ENCODE measurements at regions not wholly inside any gene's neighbourhood (a gene's known extent, or its start where the extent isn't known, plus 50 kb on each side); places are given as distances from the start of the nearest gene placed in this dataset.

GRCh38 chr2:9758741-9759140 is 84.5 kb upstream of the TAF1B start:
- no peak for DNase-seq

DNA sequence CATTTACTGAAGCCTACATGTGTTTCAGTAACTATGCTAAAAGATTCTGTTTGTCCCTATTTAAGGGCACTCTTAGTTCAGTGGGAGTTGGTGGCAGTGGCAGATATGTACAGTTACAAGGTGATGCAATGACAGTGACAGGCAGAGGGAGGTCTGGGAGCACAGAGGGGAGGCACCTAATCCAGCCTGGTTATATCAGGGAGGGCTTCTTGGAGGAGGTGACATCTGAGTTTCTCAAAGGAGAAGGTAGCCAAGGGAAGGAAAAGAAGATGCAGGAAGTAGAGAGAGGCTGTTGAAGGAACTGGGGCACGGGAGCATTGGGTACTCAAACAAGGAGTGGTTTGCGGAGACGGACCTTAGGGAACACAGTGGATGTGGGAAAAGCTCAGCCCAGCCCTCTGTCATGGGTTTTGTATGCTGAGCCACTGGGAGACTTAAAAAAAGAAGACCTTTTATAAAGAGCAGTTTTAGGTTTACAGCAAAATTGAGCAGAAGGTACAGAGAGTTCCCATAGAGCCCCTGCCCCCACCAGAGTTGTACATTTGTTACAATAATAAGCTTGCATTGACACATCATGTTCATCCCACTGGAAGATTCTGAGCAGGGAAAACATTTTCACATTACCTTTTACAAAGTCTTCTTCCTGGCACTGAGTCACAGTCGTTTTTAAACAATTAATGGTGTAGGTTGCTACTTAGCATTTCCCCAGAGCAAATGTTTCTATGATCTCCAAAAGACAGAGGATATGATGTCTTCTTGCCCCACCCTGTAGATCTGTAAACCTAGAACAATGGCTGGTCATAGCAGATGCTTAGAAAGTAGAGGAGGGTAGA is 83.0 kb upstream of the TAF1B start:
- DNase-seq, result no peak

DNA sequence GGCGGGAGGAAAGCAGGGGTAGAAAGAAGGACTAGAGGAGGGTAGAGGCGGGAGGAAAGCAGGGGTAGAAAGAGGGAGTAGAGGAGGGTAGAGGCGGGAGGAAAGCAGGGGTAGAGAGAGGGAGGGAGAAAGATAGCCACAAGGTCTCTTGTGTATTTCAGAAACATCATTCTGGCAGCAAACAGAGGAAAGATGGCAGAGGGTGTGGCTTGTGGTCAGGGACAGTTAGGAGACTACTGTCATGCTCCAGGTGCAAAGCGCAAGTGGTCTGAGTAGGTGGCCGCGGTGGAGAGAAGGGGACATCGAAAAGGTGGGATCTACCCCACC is 82.4 kb upstream of the TAF1B start:
- no peak for DNase-seq

DNA sequence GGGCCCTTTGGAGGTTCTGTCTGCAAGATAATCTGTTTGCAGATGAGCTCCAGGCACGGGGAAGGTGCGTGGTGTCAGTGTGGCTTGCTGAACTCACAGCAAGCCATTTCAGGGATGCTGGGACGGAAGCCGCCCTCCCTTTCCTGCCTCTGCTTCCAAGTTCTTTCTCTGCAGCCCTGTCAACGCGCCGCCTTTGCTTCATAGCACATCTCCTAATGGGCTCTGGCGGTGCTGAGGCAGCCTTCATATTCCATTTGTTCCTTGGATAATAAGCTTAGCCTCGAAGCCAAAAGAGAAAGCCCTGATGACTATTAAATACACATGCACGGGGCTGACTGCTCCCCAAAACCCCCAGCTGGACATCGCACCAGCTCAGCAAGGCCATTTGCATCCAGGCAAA is 81.7 kb upstream of the TAF1B start:
- DNase-seq, result no peak

DNA sequence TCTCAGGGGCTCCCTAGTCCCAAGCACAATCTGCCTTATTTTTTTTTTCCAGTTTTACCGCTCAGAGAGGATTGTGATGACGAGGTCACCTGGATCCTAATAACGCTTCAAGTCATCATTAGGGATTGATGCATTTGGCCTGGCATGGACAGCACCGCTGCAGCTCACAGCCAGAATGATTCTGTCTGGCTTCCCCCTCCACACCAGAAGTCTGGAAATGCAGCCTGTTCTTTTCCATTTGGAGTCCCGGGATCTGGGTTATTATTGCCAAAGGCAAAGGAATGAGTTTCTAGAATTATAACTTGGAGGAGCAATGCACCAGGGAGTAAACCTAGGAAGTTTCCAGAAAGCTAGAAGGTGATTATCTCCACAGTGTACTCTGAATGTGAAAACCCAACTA is 81.1 kb upstream of the TAF1B start:
- DNase-seq, result no peak

DNA sequence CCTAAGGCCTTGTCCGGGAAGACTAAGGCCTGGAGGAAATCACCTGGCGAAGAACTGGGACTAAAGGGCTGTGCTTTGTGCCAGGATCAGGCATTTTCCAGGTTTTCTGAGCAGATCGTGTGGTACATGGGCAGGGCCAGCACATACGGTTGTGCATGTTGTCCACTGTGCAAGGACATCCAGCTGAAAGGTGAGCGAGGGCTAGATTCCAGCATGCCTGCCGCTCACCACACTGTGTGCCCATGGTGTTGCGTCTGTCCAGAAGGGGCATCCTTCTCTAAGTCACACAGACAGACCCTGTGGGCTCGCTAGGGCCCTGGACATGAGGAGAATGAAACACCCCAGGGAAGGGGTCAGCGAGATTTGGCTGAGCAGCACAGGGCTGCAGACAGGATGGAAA is 80.3 kb upstream of the TAF1B start:
- DNase-seq, result no peak

DNA sequence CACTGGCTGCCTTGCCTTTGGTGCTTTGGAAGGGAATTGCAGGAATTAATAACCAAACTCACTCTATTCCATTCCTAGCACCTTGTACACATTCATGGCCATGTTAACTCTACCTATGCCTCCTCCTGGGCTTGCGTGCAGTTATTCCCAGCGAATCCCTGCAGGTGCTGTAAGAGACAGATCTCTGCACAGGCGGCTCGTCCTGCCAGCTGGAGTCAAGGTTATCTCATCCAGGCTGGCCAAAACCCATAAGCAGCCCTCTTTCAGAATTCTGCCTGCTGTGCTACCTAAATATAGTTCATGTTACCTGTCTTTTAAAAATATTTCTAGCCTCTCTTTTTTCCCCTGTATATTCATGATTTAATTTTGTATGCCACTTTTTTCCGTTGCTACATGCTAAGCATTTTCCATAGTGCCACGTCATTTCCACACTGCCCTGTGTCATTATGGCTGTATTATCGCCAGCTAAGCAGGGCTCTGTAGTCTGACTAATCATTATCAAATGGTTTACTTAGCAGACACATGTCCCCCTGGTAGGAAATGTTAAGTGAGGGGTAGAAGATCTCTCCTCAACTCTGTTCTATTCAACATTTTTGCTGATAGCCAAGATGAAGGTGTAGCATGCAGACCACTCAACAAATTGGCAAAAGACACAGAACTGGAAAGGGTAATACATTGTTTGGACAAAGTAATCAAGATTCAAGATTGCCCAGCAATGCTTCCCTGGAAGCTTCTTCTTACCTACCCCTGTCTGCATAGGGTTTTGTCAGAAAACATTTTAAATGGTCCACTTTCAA is 79.7 kb upstream of the TAF1B start:
- DNase-seq, result no peak

GRCh38 chr2:9764153-9764778 is 79.0 kb upstream of the TAF1B start:
- DNase-seq, result no peak

- no peak for DNase-seq
Observed at GRCh38 chr2:9765611-9766531, 77.4 kb upstream of the TAF1B start.

DNA sequence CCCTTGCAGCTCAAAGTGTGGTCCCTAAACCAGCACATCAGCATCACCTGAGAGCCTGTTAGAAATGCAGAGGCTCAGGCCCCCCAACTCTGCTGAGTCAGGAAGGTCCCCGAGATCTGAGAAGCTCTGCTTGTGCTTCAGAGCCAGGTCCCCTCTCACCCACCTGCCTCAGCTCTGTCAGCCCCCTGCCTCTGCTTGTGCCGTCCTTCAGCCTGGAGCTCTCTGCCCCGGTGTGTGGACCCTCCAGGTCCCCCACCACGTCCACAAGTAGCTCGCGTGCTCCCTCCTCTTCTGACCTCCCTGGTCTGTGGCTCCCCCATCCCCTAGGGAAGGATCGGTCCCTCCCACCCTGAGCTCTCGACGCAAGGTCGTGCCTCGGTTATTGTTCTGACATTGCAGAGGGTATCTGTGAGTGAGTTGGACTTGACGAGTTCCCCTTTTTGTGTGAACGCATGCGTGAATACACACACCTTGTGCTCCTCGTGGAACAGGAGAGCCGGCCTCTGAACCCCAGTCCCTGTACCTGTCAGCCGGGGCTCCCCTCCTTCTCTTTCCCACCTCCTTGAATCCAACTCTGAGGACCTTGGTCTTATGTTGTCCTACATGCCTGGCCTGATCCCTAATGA is 75.5 kb upstream of the TAF1B start:
- no peak for DNase-seq

DNA sequence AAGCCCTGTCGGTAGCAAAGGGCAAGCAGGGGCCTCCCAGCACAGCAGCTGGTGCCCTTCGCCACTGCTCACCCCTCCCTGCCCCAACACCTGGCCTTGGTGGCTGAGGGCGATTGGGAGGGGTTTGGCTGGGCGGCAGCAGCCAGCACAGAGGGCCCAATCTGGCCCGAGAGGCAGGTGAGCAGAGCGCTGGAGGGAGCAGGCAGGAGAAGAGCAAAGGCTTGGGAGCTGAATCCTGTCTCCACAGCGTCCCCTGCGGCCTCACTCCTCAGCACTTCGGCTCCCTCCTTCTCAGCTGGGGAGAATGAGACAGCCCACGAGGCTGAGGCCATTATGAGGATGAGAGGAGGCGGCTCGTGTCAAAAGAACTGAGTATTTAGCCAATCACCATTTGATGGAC is 74.9 kb upstream of the TAF1B start:
- no peak for DNase-seq

- no peak for DNase-seq
Observed at GRCh38 chr2:9769171-9770005, 73.9 kb upstream of the TAF1B start.

DNA sequence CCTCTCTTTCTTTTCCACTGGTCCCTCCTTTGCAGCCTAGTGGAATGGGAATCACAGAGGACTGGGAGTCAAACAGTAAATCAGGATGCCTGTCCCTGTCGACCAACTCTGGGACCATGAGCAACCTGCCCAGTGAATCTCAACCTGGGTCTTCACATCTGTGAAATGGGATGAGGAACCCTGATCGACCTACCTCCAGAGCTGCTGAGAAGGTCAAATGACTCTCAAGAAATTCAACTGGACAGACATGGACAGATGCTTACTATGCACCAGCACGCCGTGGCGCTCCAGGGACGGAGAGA is 73.3 kb upstream of the TAF1B start:
- no peak for DNase-seq

- peak; percentile 39 to 53 for DNase-seq
Observed at GRCh38 chr2:9770308-9771100, 72.8 kb upstream of the TAF1B start.

DNA sequence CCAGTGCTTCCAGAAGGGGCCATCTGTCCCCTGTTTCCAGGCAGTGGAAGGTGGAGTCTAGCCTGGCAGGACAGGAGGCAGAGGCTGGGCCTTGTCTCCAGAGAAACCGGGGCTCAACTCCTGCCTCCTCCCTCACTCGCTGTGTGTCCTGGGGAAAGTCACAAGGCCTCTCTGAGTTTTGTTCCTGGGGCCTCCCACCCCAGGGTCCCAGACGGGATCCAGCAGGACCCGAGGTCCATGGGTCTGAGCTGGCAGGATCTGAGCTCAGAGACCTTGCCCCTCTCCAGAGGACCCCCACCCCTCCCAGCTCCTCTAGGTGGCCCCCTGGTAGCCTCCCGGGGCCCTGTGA is 72.2 kb upstream of the TAF1B start:
- DNase-seq, result no peak

DNA sequence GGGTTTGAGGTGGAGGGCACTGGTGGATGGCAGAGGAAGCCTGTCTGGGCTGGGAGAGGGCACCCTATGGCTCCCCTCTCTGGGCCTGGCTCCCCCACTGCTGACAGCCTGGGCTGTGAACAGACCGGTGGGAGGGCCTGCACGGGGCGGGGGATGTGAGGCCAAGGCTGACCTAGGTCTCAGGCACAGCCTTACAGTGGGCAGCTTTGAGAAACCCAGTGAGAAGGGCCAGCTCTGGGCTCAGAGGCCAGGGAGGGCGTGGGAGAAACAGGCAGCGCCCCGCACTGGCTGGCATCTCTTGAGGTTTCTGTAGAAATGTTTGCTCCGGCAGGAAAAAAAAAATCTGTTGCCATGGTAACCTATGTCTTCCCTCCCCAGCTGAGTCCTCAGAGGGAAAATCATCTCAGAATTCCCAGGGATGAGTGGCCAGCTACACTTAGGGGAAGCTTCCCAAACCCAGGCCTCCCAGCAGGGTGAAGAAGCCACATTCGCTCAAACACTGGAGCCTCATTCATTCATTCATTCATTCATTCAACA is 71.7 kb upstream of the TAF1B start:
- no peak for DNase-seq

GRCh38 chr2:9772035-9772998 is 71.0 kb upstream of the TAF1B start:
- DNase-seq, result no peak

GRCh38 chr2:9772999-9773902 is 70.0 kb upstream of the TAF1B start:
- DNase-seq, result no peak

Data from stimulated activated CD4-positive, alpha-beta T cell treated with anti-CD3 and anti-CD28 coated beads, Interleukin-2, amount 100 ng/mL, for 48 hours (primary cell).